GM12891 (cell line): ENCODE measurements at regions not wholly inside any gene's neighbourhood (a gene's known extent, or its start where the extent isn't known, plus 50 kb on each side); places are given as distances from the start of the nearest gene placed in this dataset.

Experiments used
- POLR2A ChIP-seq: IDR thresholded peaks from 2 replicates; pipeline ENCODE4 v1.6.1; 2011; ENCODE audit warnings: low read depth, low read length, control low read depth
- POLR2AphosphoS5 ChIP-seq: IDR thresholded peaks from 2 replicates; pipeline ENCODE4 v1.6.1; 2011; ENCODE audit warnings: low read depth, low read length, control low read depth
- POU2F2 ChIP-seq: IDR thresholded peaks from 2 replicates; pipeline ENCODE4 v1.6.1; 2011; ENCODE audit warnings: low read depth, mild to moderate bottlenecking, control low read depth, low read length, moderate library complexity
- TAF1 ChIP-seq: IDR thresholded peaks from 2 replicates; pipeline ENCODE4 v1.6.1; 2011; ENCODE audit warnings: low read depth, low read length, control low read depth

- no peak for TF ChIP-seq POLR2AphosphoS5
- no peak for TF ChIP-seq TAF1
- TF ChIP-seq POLR2A = no peak
- no peak for TF ChIP-seq POU2F2
These were observed 472.1 kb upstream of the IZUMO3 start for GRCh38 chr9:25017779-25018178.
